ENCODE measurements at regions not wholly inside any gene's neighbourhood (a gene's known extent, or its start where the extent isn't known, plus 50 kb on each side); places are given as distances from the start of the nearest gene placed in this dataset.

GRCh38 chr15:98326804-98327203, 321.5 kb upstream of the IGF1R start:
- H3K4me3 ChIP-seq (ENCODE audit: low read depth, low read length): no peak overlapping the region
- no peak for TF ChIP-seq CTCF (IDR thresholded peaks at IDR 0.05; ENCODE audit: control insufficient read depth, extremely low read depth, insufficient read depth)
- DNase-seq (ENCODE audit: low read depth): no peak

- no peak overlapping the region for H3K4me3 ChIP-seq (ENCODE audit: low read depth, low read length)
- no peak for DNase-seq (ENCODE audit: low read depth)
- no peak for TF ChIP-seq CTCF (IDR thresholded peaks at IDR 0.05; ENCODE audit: control insufficient read depth, extremely low read depth, insufficient read depth)
Measured at GRCh38 chr15:98330258-98330657, 318.1 kb upstream of the IGF1R start.

- TF ChIP-seq CTCF (IDR thresholded peaks at IDR 0.05; ENCODE audit: control insufficient read depth, extremely low read depth, insufficient read depth): no peak
- H3K4me3 ChIP-seq (ENCODE audit: low read depth, low read length): no peak overlapping the region
- no peak for DNase-seq (ENCODE audit: low read depth)
Measured at GRCh38 chr15:98330692-98331435, 317.5 kb upstream of the IGF1R start.

GRCh38 chr15:98331676-98332075, 316.7 kb upstream of the IGF1R start:
- no peak for TF ChIP-seq CTCF (IDR thresholded peaks at IDR 0.05; ENCODE audit: control insufficient read depth, extremely low read depth, insufficient read depth)
- H3K4me3 ChIP-seq (ENCODE audit: low read depth, low read length): no peak overlapping the region
- no peak for DNase-seq (ENCODE audit: low read depth)

- H3K4me3 ChIP-seq (ENCODE audit: low read depth, low read length): no peak overlapping the region
- DNase-seq (ENCODE audit: low read depth): no peak
- TF ChIP-seq CTCF (IDR thresholded peaks at IDR 0.05; ENCODE audit: control insufficient read depth, extremely low read depth, insufficient read depth): no peak
Measured at GRCh38 chr15:98333251-98333650, 315.1 kb upstream of the IGF1R start.

- DNase-seq (ENCODE audit: low read depth): no peak
- no peak for TF ChIP-seq CTCF (IDR thresholded peaks at IDR 0.05; ENCODE audit: control insufficient read depth, extremely low read depth, insufficient read depth)
- no peak overlapping the region for H3K4me3 ChIP-seq (ENCODE audit: low read depth, low read length)
Measured at GRCh38 chr15:98342911-98343310, 305.4 kb upstream of the IGF1R start.

- DNase-seq (ENCODE audit: low read depth): no peak
- no peak overlapping the region for H3K4me3 ChIP-seq (ENCODE audit: low read depth, low read length)
- TF ChIP-seq CTCF (IDR thresholded peaks at IDR 0.05; ENCODE audit: control insufficient read depth, extremely low read depth, insufficient read depth): no peak
Measured at GRCh38 chr15:98344591-98344990, 303.7 kb upstream of the IGF1R start.

All from LNCaP clone FGC (cell line).